Gastrocnemius medialis (tissue), 4 donors: ENCODE measurements at regions not wholly inside any gene's neighbourhood (a gene's known extent, or its start where the extent isn't known, plus 50 kb on each side); places are given as distances from the start of the nearest gene placed in this dataset.

ENCODE experiments used
- CTCF ChIP-seq, 5 experiments: fragments of 450-650 bp in 3 of 5; fragments of 200-600 bp in 2 of 5; sonication (generic) in 2 of 5; IDR thresholded peaks in 4 of 5; conservative IDR thresholded peaks in 1 of 5; 1 replicate in 4 of 5; 2 replicates in 1 of 5; pipeline ENCODE4 v1.5.1; 2016 to 2019; ENCODE audit warnings: antibody characterized with exemption in 5 of 5, mild to moderate bottlenecking in 3 of 5, moderate library complexity in 3 of 5
- POLR2A ChIP-seq, 2 donors: fragments of 450-650 bp; IDR thresholded peaks; one replicate each; pipeline ENCODE4 v1.6.1; 2017; ENCODE audit warnings: antibody characterized with exemption in 2 of 2, mild to moderate bottlenecking in 2 of 2, moderate library complexity in 2 of 2

DNA sequence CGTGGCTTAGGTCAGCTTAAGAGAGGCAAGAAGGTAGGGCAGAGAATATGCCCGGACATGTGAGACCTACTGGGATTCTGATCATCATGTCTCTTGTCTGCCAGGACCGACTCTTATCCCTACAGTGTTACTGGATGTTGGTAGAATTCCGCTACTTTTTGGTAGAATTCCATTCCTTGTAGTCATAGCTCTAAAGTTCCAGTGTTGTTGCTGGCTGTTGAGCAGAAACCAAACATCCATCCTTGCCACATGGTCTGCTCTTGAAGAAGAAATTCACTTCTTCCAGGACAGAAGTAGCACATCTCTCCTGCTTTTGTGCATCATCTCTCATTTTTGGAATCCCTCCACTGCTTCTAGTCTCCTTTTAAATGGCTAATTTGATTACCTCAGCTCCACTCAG lies 453.7 kb downstream of the RPL10L start:
- TF ChIP-seq CTCF (IDR thresholded peaks at IDR 0.05 in 4 of 5, conservative IDR thresholded peaks at IDR 0.05 in 1 of 5): no peak
- no peak for TF ChIP-seq POLR2A (IDR thresholded peaks at IDR 0.05)
